Psoas muscle (tissue), 7 donors: ENCODE measurements at regions not wholly inside any gene's neighbourhood (a gene's known extent, or its start where the extent isn't known, plus 50 kb on each side); places are given as distances from the start of the nearest gene placed in this dataset.

Source experiments
- ATAC-seq, 4 donors: fragments of 200-7000 bp; cut with Tn5 transposase; one replicate each; pipeline ENCODE4 v1.9.1; 2020; ENCODE audit warnings: moderate library complexity in 3 of 4, mild to moderate bottlenecking in 2 of 4
- DNase-seq, 2 donors: peaks; one replicate each; pipeline ENCODE4 v3.0.0-alpha.2; 2020
- H3K27ac ChIP-seq: fragments of 200-600 bp; one replicate; pipeline ENCODE4 v1.8.0; 2022
- H3K27me3 ChIP-seq, 3 donors: fragments of 200-600 bp in 1 of 3; one replicate each; pipeline versions ENCODE4 v1.6.1 to v1.8.0; 2013 to 2022; ENCODE audit warnings: low read length in 2 of 3, mild to moderate bottlenecking in 2 of 3, moderate library complexity in 1 of 3; ENCODE audit not compliant: insufficient read depth in 3 of 3
- H3K36me3 ChIP-seq, 2 donors: fragments of 200-600 bp in 1 of 2; one replicate each; pipeline versions ENCODE4 v1.6.1 to v1.8.0; 2013 to 2022; ENCODE audit warnings: low read depth in 1 of 2, mild to moderate bottlenecking in 1 of 2, moderate library complexity in 1 of 2; ENCODE audit not compliant: insufficient read depth in 1 of 2
- H3K4me1 ChIP-seq: fragments of 200-600 bp; one replicate; pipeline ENCODE4 v1.8.0; 2022
- H3K4me3 ChIP-seq: fragments of 200-600 bp; one replicate; pipeline ENCODE4 v1.8.0; 2022; ENCODE audit warnings: mild to moderate bottlenecking
- H3K9me3 ChIP-seq: fragments of 200-600 bp; one replicate; pipeline ENCODE4 v1.8.0; 2022
- WGBS, 3 donors: extraction: QIAGEN DNeasy Blood & Tissue Kit; methylation state at CpG; one replicate each; pipeline versions ENCODE4 v1.1.6 to v1.1.7; 2013; 5-methylcytosine and 5-hydroxymethylcytosine counted together
- intact Hi-C, 2 donors: fragments of 100-400 bp; cut with DNase I; formaldehyde crosslinking; loops; one replicate each; pipeline versions ENCODE4 v1.11.0 to v1.14.2; 2022
- TF ChIP-seq, protein P1 (sequence below): fragments of 200-600 bp; IDR thresholded peaks from one replicate; pipeline ENCODE4 v1.8.0; 2022; ENCODE audit warnings: antibody characterized with exemption
- donor health status: healthy with polysubstance abuse.
- donor health status: DM: no; HTN: no; CAD: no; lungs with moderate emphysema.
- donor health status: Bipolar disorder and iron deficiency.
- donor health status: healthy.
- donor health status: DM: yes; HTN: yes; CAD: no.
- donor health status: DM: no; HTN: no; CAD: no.
- donor health status: DM: yes; HTN: yes; CAD: no.

DNA sequence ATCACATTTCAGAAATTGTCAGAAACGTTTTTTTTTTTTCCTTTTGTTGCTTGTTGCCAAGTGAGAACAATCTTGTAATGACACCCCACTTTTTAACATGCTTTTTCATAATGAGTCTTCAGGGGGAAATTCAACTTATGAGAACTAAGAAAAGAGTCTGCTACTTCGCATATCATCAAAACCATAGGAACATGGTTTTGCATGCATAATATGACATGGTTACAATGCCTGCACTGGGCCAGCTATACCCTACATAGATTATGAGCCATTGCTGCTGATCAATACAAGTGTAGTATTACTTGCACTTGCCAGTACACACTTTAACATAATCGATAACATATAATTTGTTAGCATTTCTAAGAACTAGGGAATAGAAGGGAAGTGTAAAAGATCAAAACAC lies 191.0 kb upstream of the NBEA start:
- TF ChIP-seq, protein P1, sequence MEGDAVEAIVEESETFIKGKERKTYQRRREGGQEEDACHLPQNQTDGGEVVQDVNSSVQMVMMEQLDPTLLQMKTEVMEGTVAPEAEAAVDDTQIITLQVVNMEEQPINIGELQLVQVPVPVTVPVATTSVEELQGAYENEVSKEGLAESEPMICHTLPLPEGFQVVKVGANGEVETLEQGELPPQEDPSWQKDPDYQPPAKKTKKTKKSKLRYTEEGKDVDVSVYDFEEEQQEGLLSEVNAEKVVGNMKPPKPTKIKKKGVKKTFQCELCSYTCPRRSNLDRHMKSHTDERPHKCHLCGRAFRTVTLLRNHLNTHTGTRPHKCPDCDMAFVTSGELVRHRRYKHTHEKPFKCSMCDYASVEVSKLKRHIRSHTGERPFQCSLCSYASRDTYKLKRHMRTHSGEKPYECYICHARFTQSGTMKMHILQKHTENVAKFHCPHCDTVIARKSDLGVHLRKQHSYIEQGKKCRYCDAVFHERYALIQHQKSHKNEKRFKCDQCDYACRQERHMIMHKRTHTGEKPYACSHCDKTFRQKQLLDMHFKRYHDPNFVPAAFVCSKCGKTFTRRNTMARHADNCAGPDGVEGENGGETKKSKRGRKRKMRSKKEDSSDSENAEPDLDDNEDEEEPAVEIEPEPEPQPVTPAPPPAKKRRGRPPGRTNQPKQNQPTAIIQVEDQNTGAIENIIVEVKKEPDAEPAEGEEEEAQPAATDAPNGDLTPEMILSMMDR, result no peak
- H3K27me3 ChIP-seq, result no peaks in the 10 kb centered on the region
- H3K36me3 ChIP-seq, result no peaks in the 10 kb centered on the region
- intact Hi-C loops, result no loop called here
- no peak for DNase-seq
- WGBS, 3 donors, result 70 to 73% (median 70%) methylated on average over 3 of the region's 3 CpGs
- H3K4me1 ChIP-seq, result no peaks in the 10 kb centered on the region
- no peak for ATAC-seq
- no peaks in the 10 kb centered on the region for H3K9me3 ChIP-seq
- H3K27ac ChIP-seq, result no peak overlapping the region
- H3K4me3 ChIP-seq, result no peak overlapping the region

DNA sequence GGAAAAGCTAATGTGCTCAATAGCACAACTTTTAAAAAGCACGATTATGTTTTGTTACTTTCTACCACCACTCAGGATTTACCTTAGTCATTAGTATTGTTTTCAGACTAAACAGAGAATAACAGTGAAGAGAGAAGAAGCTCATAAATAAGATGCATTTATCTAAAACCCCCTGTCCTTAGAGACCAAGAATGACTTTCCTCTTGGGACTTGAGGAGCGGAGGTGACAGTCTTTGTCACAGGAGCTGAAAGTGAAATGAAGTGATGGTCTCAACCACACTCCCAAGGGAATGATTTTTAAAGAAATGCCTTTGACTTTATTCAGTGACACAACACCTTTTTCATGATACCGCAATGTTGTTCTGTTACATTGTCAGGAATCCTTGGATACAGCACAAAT lies 190.6 kb upstream of the NBEA start:
- Histone ChIP-seq H3K27me3 (no peaks in the 10 kb centered on the region), H3K4me3 (no peak overlapping the region), H3K4me1 (no peaks in the 10 kb centered on the region), H3K9me3 (no peaks in the 10 kb centered on the region), H3K36me3 (no peaks in the 10 kb centered on the region), H3K27ac (no peak overlapping the region)
- intact Hi-C loops, result no loop called here
- 87 to 88% (median 88%) methylated on average over 3 of the region's 3 CpGs for WGBS, 3 donors
- DNase-seq, result no peak
- TF ChIP-seq, protein P1, result no peak
- no peak for ATAC-seq

DNA sequence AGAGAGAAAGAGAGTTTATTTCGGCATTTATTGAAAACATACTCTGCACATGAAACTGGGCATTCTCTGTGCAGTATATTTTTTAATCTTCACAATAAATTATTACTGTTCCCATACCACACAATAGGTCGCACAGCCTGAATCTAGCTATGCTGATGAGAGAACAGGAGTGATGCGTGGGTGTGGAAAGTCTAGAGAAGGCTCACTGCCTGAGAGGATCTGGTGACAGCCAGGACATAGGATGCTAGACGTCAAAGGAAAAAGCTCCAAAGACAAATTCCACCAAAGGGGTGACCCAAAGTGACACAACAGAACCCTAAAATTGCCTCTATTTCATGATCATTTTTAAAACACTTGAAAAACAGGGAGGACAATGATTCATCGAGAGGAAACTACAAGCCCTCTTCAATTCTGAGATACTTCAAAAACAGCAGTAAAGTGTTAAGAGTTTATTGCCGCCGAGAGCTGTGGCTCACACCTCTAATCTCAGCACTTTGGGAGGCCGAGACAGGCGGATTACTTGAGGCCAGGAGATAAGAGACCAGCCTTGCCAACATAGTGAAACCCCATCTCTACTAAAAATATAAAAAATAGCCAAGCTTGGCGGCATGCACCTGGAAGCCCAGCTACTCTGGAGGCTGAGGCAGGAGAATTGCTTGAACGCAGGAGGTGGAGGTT lies 189.6 kb upstream of the NBEA start:
- no peaks in the 10 kb centered on the region for H3K27me3 ChIP-seq
- no peak overlapping the region for H3K4me3 ChIP-seq
- no peak overlapping the region for H3K27ac ChIP-seq
- H3K4me1 ChIP-seq, result no peaks in the 10 kb centered on the region
- intact Hi-C loops, result no loop called here
- WGBS, 3 donors, result 79 to 80% (median 80%) methylated on average over 11 of the region's 11 CpGs
- TF ChIP-seq, protein P1, result no peak
- no peaks in the 10 kb centered on the region for H3K36me3 ChIP-seq
- DNase-seq (no peak), ATAC-seq (no peak)
- no peaks in the 10 kb centered on the region for H3K9me3 ChIP-seq

DNA sequence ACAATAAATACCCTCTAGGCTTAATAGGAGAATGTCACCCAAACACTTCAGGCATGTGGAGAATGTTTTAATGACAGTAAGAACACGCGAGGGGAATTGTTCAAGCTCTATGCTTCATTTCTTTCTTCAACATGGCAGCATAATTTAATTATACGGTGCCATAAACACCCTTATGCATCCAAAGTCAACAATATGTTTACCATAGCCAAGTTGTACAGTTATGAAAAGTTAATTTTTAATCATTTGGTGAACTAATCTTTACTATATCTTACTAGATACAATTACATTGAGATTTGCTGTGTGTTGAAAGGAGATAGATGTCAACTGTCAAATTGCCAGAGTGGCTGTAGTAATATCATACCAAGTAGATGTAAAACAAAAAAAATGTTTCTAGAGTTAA lies 185.9 kb upstream of the NBEA start:
- Histone ChIP-seq H3K4me1 (no peaks in the 10 kb centered on the region), H3K9me3 (no peaks in the 10 kb centered on the region), H3K36me3 (no peaks in the 10 kb centered on the region), H3K27ac (no peak overlapping the region), H3K27me3 (no peaks in the 10 kb centered on the region), H3K4me3 (no peak overlapping the region)
- TF ChIP-seq, protein P1, result no peak
- no peak for ATAC-seq
- whole genome bisulfite sequencing, 3 donors, result 44 to 72% (median 55%) methylated on average over 3 of the region's 3 CpGs
- intact Hi-C loops, result no loop called here
- no peak for DNase-seq

DNA sequence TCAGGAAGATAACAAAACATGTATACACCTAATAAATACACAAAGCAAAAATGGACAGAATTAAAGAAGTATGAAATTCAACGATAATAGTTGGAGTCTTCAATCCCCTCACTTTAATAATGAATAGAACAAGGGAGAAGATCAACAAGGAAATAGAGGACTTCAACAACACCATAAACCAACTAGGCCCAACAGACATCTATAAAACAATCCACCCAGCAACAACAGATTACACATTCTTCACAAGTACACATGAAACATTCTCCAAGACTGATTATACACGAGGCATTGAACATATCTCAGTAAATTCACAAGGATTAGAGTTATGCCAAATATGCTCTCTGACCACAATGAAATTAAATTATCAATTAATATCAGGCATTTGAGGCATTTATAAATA lies 185.5 kb upstream of the NBEA start:
- Histone ChIP-seq H3K27me3 (no peaks in the 10 kb centered on the region), H3K4me3 (no peak overlapping the region), H3K36me3 (no peaks in the 10 kb centered on the region), H3K27ac (no peak overlapping the region), H3K9me3 (no peaks in the 10 kb centered on the region), H3K4me1 (no peaks in the 10 kb centered on the region)
- TF ChIP-seq, protein P1, result no peak
- ATAC-seq (no peak), DNase-seq (no peak)
- intact Hi-C loops, result no loop called here
- 70 to 89% (median 74%) methylated on average over 2 of the region's 2 CpGs for WGBS, 3 donors
